Vagina (tissue), 2 donors: ENCODE measurements at regions not wholly inside any gene's neighbourhood (a gene's known extent, or its start where the extent isn't known, plus 50 kb on each side); places are given as distances from the start of the nearest gene placed in this dataset.

ENCODE experiments used
- POLR2AphosphoS5 ChIP-seq, 2 donors: sonication (generic); formaldehyde crosslinking; IDR thresholded peaks; one replicate each; pipeline ENCODE4 v1.9.0; 2017; ENCODE audit warnings: antibody characterized with exemption in 2 of 2, mild to moderate bottlenecking in 2 of 2, low read depth in 1 of 2; ENCODE audit not compliant: insufficient read depth in 1 of 2
- TF ChIP-seq, protein P1 (sequence below), 3 experiments: fragments of 450-650 bp in 2 of 3; fragments of 200-600 bp in 1 of 3; sonication (generic) in 1 of 3; IDR thresholded peaks; one replicate each; pipeline ENCODE4 v1.5.1; 2017 to 2019; ENCODE audit warnings: antibody characterized with exemption in 3 of 3, mild to moderate bottlenecking in 2 of 3, moderate library complexity in 2 of 3

- TF ChIP-seq, protein P1, sequence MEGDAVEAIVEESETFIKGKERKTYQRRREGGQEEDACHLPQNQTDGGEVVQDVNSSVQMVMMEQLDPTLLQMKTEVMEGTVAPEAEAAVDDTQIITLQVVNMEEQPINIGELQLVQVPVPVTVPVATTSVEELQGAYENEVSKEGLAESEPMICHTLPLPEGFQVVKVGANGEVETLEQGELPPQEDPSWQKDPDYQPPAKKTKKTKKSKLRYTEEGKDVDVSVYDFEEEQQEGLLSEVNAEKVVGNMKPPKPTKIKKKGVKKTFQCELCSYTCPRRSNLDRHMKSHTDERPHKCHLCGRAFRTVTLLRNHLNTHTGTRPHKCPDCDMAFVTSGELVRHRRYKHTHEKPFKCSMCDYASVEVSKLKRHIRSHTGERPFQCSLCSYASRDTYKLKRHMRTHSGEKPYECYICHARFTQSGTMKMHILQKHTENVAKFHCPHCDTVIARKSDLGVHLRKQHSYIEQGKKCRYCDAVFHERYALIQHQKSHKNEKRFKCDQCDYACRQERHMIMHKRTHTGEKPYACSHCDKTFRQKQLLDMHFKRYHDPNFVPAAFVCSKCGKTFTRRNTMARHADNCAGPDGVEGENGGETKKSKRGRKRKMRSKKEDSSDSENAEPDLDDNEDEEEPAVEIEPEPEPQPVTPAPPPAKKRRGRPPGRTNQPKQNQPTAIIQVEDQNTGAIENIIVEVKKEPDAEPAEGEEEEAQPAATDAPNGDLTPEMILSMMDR (IDR thresholded peaks at IDR 0.05): no peak
- no peak for TF ChIP-seq POLR2AphosphoS5 (IDR thresholded peaks at IDR 0.05; ENCODE audit: insufficient read depth in 1 of 2, low read depth in 1 of 2)
Observed at GRCh38 chr7:7051206-7051877, 131.0 kb upstream of the C1GALT1 start.
